ENCODE measurements at regions not wholly inside any gene's neighbourhood (a gene's known extent, or its start where the extent isn't known, plus 50 kb on each side); places are given as distances from the start of the nearest gene placed in this dataset.

DNA sequence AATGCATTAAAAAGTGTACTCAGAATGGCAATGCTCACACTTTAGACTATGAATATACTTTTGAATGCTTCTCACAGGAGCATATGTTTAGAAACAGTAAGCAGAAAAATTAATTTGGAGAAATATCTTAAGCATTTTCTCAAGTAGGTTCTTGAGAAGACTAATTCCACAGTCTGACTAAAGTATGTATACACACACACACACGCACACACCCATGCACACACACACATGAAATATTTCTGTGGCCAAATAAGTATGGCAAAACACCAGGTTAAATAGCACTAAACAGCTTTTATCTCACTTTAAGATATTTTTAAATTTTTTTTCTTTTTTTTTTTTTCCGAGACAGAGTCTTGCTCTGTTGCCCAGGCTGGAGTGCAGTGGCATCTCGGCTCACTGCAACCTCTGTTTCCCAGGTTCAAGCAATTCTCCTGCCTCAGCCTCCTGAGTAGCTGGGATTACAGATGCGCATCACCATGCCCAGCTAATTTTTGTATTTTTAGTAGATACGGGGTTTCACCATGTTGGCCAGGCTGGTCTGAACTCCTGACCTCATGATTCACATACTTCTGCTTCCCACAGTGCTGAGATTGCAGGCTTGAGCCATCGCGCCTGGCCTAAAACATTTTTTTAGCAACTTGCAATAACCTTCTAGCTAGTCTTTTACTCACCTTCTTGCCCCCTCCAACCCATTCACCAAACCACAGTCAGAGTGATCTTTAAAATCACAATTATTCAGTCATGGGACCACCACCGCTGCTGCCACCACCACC, 67.5 kb upstream of the SCG2 start:
- no peaks in the 10 kb centered on the region for H3K36me3 ChIP-seq
- no peaks in the 10 kb centered on the region for H3K9me3 ChIP-seq
- no peak overlapping the region for H3K27ac ChIP-seq
- intact Hi-C loops (cut with DNase I): no loop called here
- 91 to 95% methylated on average over 8 of the region's 8 CpGs for WGBS, 2 donors
- no peaks in the 10 kb centered on the region for H3K4me1 ChIP-seq
- no peaks in the 10 kb centered on the region for H3K27me3 ChIP-seq
- no peak for TF ChIP-seq POLR2A (IDR thresholded peaks at IDR 0.05)
- no peak for TF ChIP-seq CTCF (IDR thresholded peaks at IDR 0.05)
- DNase-seq: no peak
- H3K4me3 ChIP-seq (replicated peaks in 1 of 3): no peak overlapping the region

- no peak for TF ChIP-seq POLR2A (IDR thresholded peaks at IDR 0.05)
- TF ChIP-seq CTCF (IDR thresholded peaks at IDR 0.05): no peak
- H3K27ac ChIP-seq: no peak overlapping the region
- H3K9me3 ChIP-seq: no peaks in the 10 kb centered on the region
- H3K27me3 ChIP-seq: no peaks in the 10 kb centered on the region
- DNase-seq: no peak
- WGBS, 2 donors: 69 to 89% methylated on average over 5 of the region's 5 CpGs
- no peaks in the 10 kb centered on the region for H3K4me1 ChIP-seq
- intact Hi-C loops (cut with DNase I): no loop called here
- H3K36me3 ChIP-seq: no peaks in the 10 kb centered on the region
- no peak overlapping the region for H3K4me3 ChIP-seq (replicated peaks in 1 of 3)
Measured at GRCh38 chr2:223668302-223668998, 66.3 kb upstream of the SCG2 start.

DNA sequence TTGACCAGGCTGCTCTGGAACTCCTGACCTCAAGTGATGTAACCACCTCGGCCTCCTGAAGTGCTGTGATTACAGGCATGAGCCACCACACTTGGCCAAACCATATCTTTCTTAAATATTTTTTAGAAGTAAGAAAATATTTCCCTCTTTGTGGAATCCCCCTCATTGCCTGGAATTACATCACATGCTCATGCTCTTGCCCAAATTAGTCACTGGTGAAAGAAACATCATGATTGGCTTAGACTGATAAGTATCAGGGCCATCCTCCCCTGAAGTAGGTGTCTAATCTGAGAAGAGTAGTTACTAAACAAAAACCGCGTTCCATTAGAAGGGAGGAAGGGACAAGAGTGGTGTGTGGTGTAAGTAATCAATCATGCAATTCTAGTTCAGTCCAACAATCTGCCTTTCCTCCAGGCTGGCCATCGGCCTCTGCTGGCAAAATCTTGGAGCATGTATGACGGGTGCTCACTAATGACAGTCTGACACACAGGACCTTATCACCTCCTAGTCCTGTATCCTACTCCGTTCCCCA, 52.3 kb upstream of the SCG2 start:
- Histone ChIP-seq H3K36me3 (no peaks in the 10 kb centered on the region), H3K27ac (no peak overlapping the region), H3K4me1 (no peaks in the 10 kb centered on the region), H3K4me3 (replicated peaks in 1 of 3) (no peak overlapping the region), H3K9me3 (no peaks in the 10 kb centered on the region), H3K27me3 (no peaks in the 10 kb centered on the region)
- WGBS, 2 donors: 76 to 85% methylated on average over 6 of the region's 6 CpGs
- no peak for DNase-seq
- intact Hi-C loops (cut with DNase I): no loop called here
- TF ChIP-seq CTCF (IDR thresholded peaks at IDR 0.05) (no peak), POLR2A (IDR thresholded peaks at IDR 0.05) (no peak)

DNA sequence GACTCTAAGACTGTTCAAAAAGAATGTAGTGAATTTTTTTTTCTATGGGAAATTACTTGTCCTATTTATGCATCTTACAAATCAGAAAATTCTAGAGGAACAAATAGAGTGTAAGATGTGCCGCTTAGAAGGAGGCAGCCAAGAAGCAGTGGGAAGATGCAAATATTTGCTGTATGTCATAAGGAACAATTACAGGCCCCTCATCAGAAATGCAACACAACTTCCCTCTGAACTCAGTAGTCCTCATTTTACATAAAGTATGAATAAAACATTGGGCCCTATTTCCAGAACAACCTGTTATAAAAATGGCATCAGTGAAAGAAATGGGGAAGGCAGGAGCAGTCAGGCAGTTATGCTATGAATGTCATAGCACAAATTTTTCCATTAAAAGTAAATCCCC, 50.7 kb upstream of the SCG2 start:
- intact Hi-C loops (cut with DNase I): no loop called here
- Histone ChIP-seq H3K9me3 (no peaks in the 10 kb centered on the region), H3K36me3 (no peaks in the 10 kb centered on the region), H3K4me1 (no peaks in the 10 kb centered on the region), H3K4me3 (replicated peaks in 1 of 3) (no peak overlapping the region), H3K27ac (no peak overlapping the region), H3K27me3 (no peaks in the 10 kb centered on the region)
- TF ChIP-seq POLR2A (IDR thresholded peaks at IDR 0.05) (no peak), CTCF (IDR thresholded peaks at IDR 0.05) (no peak)
- WGBS, 2 donors: 91 to 95% methylated on average over 1 of the region's 1 CpG
- no peak for DNase-seq

DNA sequence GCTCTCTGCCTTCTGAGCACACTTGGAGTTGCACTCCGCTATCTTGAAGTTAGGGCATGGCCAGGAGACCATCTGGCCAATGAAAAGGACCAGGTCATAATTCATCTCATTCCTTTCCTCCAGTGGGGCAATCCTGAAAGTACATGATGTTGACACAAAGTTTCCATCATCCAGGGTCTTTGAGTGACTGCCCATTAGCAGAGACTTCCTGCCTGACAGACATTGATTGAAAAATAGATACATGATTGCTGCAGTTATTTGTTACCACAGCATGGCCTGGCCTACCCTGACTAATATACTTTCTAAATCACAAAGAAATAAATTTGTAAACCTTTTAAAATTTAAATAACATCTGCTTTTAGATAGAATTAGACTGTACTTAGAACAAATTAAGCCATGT, 50.0 kb upstream of the SCG2 start:
- H3K4me1 ChIP-seq: no peaks in the 10 kb centered on the region
- H3K27me3 ChIP-seq: no peaks in the 10 kb centered on the region
- H3K27ac ChIP-seq: no peak overlapping the region
- intact Hi-C loops (cut with DNase I): no loop called here
- no peak overlapping the region for H3K4me3 ChIP-seq (replicated peaks in 1 of 3)
- no peak for DNase-seq
- no peak for TF ChIP-seq POLR2A (IDR thresholded peaks at IDR 0.05)
- TF ChIP-seq CTCF (IDR thresholded peaks at IDR 0.05): no peak
- H3K36me3 ChIP-seq: no peaks in the 10 kb centered on the region
- H3K9me3 ChIP-seq: no peaks in the 10 kb centered on the region
- WGBS, 2 donors: 95 to 100% methylated on average over 1 of the region's 1 CpG
